Occipital lobe (tissue), 1 donor: ENCODE measurements at regions not wholly inside any gene's neighbourhood (a gene's known extent, or its start where the extent isn't known, plus 50 kb on each side); places are given as distances from the start of the nearest gene placed in this dataset.
"Not testable (repeated sequence)": the region's sequence is repeated elsewhere in the genome, so short reads cannot be mapped to it uniquely, and the experiment has no call there.

Experiments used
- DNase-seq: peaks from one replicate; lab custom pipeline; 2025; lab: John Stamatoyannopoulos, UW

DNA sequence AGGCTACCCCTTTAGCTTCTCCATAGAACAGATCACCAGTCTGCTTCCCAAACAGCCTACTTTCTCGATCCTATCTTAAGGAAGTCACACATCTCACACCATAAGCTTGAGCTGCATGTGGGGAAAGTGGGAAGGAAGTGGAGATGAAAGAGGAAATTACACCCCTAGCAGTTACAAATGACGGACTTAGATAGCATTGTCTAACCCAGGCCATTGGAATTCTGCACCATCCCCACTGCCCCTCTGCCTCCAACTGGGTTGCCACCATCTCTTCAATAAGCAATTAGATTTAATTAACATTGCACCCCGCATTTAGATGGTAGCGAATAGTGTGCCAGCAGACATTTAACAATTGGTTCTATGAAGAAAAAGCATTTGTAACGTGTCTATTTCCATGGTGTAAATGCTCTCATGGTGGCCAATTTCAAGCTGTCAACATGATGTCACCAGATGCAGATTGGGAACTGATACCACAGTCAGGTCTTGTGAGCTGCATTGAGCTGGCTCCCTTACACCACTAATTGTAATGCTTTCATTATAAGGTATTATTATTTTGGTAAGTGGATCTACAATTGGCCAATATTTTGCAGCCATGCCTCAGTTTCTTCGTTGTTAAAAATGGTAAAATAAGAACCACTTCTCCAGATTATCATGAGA, 124.7 kb downstream of the CD24 start:
- no peak for DNase-seq

GRCh38 chr6:106849120-106849519, 125.4 kb downstream of the CD24 start:
- DNase-seq, result no peak

DNA sequence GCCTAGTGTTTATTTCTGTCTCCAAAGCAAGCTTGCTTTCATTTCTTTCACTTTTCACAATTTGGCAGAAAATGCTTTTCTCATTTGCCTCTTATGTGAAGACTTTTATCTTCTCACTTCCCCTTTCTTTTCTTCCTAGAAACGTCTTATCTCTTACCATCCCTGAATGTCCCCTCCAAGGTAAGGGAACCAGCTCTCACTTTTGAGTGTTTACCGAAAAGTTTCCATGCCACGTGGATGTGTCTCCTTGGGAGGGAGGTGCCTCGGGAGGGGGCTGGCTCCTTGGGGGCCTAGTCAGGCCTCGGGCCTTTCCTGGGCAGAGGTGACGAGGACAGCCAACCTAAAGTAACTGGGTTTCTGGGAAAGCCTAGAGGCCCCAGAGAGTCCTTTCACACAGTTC, 127.4 kb downstream of the CD24 start:
- DNase-seq, result no peak

DNA sequence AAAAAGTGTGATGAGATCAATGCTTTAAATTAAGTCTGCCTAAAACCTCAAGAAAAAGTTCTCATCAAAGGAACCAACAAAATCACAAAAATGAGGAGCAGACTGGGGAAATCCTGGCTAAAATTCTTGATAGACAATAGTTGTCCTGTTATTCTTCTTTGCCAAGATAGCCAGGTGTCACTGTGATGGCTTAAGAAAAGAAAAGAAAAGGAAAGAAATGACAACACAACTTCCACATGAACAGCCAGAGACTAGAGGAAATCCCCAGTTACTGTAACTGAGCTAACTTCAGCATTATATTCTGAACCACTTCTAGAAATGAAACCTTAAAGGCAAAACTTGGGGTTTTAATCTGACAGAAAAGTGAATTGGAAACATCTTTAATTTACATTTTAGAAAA, 129.6 kb downstream of the CD24 start:
- DNase-seq, result no peak

DNA sequence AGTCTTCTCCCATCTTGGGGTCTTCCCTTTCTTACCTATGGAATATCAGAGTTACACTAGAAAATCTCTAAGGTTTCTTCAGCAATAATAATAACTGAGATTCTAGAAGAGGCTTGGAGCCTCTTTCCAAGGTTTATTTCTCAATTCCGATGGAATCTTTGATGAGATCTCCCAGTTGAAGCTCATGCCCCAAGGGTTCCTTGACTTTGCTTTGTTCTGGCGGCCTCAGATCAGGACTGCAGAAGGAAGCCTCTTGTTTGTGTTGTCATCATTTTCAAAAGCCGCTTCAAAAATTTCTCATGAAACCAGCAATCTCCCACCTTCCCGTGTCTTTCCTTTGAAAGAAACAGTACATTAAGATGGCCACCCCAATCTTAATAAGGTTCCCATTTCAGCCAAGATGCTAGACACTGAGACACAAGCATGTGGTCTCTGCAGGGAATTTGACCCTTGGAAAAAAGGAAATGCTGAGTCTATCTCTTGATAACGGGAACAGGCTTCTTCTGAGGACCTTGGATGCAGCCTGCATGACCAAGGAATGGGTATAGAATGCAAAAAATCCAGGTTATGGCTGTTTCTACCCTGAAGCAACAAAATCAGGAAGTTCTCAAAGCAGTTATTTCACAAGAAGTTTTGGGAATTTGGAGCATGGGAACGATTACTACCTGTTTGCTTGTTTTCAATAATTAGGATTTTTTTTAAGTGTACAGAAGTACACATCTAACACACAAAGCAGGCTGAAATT, 141.6 kb downstream of the CD24 start:
- DNase-seq, result no peak

DNA sequence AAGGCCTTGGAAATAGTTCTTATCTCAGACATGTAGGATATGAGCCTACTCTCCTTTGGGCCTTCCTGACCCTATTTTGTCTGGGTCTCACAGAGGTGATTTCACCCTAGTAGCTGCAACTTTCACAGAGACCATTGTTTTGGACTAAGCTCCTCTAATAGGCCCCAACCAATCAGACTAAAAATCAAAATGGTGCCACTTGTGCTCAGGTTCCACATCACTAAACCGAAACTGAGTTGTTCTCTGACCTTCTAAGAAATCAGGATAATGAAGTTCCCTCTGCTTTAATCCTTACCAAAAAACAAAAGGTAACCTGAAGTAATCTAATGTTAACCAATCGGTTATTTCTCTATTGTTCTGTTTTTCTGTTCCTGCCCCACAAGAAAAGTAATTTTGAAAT, 143.6 kb downstream of the CD24 start:
- no peak for DNase-seq

DNA sequence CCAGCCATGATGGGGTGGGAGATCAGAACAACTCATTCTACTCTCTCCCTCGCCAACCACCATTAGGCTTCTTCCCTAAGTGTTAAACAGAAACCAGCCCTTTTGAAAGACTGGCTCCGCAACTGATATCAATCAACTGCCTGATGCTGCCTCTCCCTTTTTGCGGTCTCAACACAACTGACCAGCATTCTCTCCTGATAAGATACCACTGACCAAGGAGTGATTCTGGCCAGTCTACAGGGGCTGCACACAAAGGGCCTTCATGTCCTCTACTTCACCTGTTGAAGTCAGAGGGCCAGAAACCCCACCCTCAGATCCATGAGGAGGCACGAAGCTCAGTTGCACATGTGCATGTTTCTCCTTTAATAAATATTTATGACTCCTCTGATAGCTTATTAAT, 145.1 kb downstream of the CD24 start:
- DNase-seq, result no peak

DNA sequence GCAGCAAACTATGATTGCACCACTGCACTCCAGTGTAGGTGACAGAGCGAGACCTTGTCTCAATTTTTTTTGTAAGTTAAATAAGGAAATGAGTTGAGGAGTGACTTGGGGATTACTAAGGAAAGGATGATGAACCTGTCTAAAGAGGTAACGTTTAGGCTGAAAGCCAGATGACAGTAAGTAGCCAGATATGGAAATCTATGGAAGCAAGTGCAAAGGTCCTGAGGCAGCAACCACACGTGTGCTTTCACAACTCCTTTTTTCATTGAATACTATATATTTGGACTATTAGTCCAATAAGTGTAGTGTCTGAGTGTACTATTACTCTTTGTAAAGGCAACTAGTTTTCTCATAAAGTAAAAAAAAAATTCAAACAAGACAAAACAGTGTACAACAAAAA, 147.4 kb downstream of the CD24 start:
- DNase-seq, result no peak

DNA sequence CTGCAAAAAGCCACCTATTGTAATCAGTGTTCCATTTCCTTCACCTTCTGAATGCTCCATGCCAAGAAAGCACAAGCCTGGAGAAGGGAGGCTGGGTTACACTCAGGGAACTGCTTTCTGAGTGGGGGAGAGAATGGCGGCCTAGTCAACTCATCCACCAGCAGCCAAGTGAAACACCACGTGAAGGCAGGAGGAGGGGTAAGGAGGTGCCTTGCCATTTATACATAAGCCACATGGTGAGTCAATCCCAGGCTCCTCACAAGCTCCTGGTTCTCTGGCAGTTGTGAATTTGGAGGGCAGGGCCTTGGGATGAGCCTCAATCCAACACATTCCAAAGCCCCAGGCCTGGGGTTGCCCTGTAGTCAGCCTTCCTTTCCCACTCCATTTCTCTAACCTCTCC, 149.4 kb downstream of the CD24 start:
- DNase-seq, result no peak

GRCh38 chr6:106823732-106824351, 150.7 kb downstream of the CD24 start:
- no peak for DNase-seq

- no peak for DNase-seq
Measured at GRCh38 chr6:106823058-106823457, 151.5 kb downstream of the CD24 start.

DNA sequence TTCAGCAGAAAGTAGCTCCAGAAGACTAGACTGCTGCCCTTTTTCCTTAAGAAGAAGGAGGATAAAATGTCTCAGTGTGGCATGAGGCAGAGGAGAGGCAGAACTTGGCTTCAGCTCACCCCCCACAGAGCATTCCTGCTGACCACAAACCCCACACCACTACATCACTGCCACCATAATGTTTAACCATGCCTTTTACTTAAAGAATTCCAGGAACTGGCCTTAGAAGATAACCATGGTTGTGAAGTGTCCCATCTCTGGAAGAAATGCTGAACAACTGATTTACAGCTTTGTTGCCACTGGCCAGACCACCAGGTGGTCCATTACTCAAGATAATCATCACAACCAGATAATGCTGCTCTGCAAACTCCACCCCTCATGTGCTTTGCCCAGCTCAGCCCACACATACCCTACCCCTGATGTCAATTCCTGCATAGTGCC, 154.1 kb downstream of the CD24 start:
- no peak for DNase-seq

DNA sequence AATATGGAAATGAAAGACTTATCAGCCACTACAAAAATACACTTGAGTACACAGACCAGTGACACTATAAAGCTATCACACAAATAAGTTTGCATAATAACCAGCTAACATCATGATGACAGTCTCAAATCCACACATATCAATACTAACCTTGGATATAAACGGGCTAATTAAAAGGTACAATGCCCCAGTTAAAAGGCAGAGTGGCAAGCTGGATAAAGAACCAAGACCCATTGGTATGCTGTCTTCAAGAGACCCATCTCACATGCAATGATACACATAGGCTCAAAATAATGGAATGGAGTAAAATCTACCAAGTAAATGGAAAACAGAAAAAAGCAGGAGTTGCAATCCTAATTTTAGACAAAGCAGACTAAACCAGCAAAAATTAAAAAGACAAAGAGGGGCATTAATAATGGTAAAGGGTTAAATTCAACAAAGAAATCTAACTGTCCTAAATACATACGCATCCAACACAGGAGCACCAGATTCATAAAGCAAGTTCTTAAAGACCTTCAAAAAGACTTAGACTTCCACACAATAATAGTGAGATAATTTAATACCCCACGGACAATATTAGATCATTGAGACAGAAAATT, 163.3 kb downstream of the CD24 start:
- DNase-seq, result no peak

- no peak for DNase-seq
Measured at GRCh38 chr6:106808758-106809157, 165.8 kb downstream of the CD24 start.

DNA sequence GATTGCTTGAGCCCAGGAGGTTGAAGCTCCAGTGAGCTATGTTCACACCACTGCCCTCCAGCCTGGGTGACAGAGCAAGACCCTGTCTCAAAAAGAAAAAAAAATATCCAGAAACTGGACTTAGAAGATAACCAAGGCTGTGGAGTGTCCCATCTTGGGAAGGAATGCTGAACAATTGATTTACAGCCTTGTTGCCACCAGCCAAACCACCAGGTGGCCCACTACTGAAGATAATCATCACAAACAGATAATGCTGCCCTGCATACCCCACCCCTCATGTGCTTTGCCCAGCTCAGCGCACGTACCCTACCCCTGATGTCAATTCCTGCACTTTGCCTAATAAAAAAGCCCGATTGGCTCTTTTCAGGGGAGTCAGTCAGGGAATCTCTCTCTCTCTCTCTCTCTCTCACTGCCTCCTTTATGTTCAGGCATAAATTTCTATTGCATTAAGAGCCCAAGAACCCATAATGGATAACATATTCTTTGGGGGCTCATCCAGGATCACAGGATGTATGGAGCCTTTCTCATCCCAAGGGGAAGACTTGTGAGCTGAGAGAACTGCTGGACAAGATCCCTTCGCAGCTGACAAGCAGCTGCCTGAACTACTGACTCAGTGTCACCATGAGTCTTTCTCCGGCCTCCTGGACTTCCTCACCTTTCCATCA, 166.4 kb downstream of the CD24 start:
- DNase-seq, result no peak

- not testable (repeated sequence) for DNase-seq
Measured at GRCh38 chr6:106806253-106806652, 168.3 kb downstream of the CD24 start.

DNA sequence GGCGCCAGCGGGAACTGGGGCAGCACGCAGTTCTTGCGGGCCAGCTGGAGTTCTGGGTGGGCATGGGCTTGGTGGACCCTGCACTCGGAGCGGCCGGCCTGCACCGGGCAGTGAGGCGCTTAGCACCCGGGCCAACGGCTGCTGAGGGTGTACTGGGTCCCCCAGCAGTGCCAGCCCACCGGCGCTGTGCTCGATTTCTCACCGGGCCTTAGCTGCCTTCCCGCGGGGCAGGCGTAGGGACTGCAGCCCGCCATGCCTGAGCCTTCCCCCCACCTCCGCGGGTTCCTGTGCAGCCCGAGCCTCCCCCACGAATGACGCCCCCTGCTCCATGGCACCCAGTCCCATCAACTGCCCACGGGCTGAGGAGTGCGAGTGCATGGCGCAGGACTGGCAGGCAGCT, 168.8 kb downstream of the CD24 start:
- no peak for DNase-seq

DNA sequence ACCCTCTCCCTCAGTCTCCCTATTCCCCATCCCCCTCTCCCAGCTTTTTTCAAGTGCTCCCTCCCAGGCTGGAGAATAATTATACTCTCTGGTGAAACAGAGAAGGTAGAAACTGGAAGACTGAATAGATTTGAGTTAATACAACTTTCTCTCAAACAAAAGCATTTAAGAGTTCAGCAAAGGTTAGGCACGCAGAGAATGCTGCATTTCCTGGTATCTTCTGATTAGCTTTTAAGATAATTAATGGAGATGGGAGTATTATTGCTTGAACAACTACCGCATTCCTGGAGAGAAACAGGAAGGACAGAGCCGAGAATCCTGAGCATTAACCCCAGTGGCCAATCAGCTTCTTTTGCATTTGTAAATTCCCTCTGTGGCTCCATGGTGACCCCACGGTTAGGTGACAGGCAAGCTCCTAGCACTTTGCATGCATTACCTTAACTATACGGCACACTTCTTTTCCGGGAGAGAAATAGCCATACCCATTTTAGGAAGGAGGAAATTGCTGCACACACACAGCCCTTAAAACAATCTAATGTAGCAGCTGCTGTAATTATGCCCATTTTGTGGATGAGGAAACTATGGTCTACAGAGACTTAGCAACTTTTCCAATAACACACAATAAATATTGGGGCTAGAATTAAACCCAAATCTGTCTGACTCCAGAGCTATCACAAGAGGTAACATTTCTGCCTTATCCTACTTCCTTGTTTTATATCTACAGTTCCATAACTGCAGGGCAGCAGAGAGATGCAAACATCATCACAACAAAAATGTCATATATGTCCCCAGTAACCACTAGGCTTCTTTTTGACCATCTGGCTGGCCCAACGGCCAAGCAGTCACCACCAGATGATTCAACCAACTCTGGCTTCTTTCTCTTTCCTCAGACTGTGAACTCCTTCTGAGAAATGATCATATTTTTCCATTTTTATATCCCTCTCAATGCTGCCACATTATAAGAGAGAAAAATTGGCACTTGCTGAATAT, 169.9 kb downstream of the CD24 start:
- no peak for DNase-seq

DNA sequence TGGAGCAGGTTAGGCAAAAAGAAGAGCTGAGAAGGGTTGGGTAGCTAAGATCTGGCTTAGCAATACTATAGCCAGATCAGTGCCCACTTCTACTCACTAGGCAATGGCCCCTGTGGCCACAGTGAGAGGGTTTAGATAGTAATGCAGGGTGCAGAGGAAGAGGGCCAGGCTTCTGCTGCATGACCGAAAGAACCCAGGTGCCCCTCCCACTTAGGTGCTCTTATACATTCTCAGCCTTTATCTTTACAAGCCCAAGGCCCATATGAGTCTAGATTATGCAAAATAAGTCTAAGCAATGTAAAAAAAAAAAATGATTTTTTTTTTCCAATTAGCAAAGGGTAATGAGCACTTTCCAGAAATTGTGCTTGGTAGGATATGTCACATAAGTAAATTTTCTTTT, 171.3 kb downstream of the CD24 start:
- DNase-seq, result no peak

DNA sequence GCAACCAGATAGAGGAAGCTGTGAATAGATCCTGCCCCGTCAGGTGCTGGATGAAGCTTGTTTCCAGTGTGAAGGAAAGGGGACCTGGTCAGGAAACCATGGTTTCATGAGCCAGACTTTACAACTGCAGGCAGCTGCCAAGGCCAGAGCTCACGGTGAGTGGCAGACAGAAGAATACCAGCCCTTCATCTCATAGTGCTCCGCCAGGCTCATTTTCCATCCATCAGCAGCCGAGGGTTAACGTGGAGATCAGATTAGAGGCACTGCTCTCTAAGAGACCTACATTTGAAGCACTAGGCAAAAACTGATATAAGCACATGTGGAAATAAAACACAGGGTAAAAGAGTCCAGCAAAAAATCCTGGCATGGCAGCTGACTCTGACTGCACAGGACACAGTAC, 172.4 kb downstream of the CD24 start:
- DNase-seq, result no peak

- DNase-seq, result no peak
Measured at GRCh38 chr6:106801256-106801655, 171.9 kb downstream of the QRSL1 start.
